ENCODE measurements at regions not wholly inside any gene's neighbourhood (a gene's known extent, or its start where the extent isn't known, plus 50 kb on each side); places are given as distances from the start of the nearest gene placed in this dataset.

DNA sequence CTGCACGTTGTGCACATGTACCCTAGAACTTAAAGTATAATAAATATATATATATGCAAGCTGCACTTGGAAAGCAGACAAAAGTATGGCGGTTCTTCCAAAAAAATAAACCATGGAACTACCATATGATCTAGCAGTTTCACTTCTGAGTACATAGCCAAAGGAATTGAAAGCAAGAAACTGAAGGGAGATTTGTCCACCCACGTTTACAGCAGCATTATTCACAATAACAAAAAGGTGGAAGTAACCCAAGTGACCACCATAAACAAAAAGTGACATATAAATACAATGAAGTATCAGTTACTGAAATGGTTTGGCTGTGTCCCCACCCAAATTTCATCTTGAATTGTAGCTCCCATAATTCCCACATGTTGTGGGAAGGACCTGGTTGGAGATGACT, 525.3 kb upstream of the CELF2 start:
- ATAC-seq, result no peak
- DNase-seq (ENCODE audit: low spot score), result no peak

DNA sequence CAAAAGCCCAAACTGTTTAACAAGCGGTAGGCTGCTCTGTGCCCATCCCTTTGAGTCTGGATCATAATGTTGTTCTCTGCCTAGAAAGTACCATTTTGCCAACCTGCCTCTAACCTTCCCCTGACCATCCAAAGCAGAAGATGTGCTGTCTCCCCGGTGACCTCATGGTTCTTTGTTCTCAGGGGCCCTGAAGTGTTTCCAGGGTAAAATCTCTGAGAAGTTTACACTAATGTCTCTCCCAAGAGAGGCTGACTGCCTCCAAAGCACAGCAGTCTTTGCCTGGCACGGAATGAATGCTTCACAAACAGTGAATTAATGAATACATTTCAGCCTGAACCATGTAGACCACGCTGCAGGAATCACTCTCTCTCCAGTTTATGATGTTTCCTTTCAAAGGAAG, 523.8 kb upstream of the CELF2 start:
- DNase-seq (ENCODE audit: low spot score) (no peak), ATAC-seq (no peak)

DNA sequence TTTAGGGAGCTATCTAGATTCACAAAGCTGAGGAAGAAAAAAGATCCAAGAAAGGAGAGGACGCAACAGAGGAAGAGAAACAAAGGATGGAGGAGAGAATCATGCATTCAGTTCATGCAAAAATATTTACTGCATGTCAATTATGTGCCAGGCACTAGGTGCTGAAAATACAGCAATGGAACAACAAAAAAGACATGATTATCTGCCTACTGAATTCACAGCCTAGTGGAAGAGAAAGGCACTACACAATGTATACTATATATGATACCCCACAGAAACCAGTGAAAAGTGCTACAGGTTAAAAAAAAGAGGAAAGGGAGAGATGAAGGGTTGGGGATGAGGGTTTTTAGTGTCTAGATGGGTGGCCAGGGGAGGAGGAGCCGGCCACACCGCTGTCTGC, 520.4 kb upstream of the CELF2 start:
- DNase-seq (ENCODE audit: low spot score) (no peak), ATAC-seq (no peak)

DNA sequence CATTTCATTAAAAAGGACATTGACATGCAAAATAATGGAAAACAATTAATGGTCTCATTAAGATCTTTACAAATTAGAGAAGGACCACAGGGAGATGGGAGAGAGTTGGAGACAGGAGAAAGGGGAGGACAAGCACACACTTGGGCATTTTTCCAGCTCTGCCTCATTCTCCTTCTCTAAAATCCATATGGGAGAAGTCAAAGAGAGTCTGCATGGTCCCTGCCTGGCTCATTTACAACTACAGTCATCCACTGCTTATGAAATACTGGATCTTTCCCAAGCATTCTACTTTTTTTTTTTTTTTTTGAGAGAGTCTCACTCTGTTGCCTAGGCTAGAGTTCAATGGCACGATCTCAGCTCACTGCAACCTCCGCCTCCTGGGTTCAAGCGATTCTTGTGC, 518.9 kb upstream of the CELF2 start:
- DNase-seq (ENCODE audit: low spot score) (no peak), ATAC-seq (no peak)

DNA sequence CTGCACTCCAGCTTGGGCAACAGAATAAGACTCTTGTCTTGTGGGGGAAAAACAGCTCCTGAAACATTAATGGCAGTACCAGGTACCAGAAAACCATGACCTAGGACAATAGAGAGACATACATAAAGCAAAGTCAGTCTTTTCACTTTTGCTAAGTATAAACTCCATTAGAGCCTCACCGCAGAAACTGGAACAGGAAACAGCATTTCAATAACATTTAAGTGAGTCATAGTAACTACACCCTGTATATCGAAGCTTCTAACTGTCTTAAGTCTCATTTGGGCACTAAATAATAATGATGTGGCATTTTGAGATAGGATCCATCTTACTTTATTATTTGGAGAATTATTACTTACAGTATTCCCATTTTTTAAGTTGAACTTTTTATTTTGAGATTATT, 517.8 kb upstream of the CELF2 start:
- no peak for DNase-seq (ENCODE audit: low spot score)
- no peak for ATAC-seq

DNA sequence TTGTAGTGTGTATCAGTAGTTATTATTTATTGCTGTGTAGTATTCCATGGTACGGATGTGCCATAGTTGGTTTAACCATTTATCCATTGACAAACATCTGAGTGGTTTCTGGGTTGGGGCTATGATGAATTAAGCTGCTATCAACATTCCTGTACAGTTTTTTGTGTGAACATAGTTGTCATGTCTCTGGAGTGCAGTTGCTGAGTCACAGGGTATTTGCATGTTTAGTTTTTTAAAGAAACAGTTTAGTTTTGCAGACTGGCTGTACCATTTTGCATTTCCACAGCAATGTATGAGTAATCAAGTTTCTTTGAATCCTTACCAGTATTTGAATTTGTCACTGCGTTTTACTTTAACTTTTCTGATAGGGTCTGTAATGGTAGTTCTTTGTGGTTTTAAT, 516.7 kb upstream of the CELF2 start:
- DNase-seq (ENCODE audit: low spot score) (no peak), ATAC-seq (no peak)

DNA sequence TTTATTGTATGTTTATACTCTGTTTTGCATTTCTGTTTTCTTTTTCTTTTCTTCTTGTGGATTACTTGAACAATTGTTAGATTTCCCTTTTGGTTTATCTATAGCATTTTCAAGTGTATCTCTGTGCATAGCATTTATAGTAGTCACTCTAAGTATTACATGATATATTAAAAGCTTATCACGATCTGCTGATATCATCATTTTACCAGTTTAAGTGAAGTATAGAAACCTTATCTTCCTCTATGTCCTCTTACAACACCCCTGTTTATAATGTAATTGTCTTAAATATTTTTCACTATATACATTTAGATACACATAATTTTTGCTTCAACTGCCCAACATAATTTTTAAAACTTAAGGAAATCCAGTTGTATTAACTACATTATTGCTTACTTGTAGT, 513.9 kb upstream of the CELF2 start:
- DNase-seq (ENCODE audit: low spot score), result no peak
- no peak for ATAC-seq

DNA sequence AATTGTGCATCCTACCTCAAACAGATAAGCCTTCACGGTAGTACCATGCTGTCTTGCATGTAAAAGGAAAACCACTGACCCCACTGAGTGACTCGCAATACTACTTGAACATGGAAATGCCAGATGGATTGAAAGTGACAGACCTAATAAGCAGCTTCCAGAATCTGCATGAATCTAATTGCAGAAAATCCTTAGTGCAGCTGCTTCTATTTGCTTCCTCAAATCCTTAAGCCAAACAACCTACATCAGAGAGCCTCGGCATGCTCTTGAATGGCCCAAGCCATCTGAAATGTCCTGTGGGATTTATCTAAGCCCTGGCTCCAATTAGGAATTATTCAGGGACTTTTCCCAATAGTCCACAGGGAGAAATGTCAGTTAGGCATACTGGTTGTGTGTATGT, 509.5 kb upstream of the CELF2 start:
- no peak for ATAC-seq
- no peak for DNase-seq (ENCODE audit: low spot score)

DNA sequence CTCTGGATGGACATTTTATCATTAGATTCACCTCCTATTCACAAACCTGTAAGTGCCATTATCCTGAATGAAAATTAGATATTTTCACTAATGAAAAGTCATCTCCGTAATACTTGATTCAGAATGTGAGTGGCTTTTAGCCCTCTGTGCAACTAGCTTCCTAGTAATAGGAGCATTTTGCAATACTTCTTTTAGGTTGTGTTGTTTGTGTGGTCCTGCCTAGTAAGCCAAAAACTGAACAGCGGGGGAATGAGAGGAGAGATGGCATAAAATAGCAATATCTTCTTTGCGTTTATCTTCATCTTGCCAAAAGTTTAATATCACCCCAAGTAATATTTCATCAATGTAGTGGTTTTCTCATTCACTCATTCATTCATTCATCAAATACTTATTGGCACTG, 507.5 kb upstream of the CELF2 start:
- no peak for ATAC-seq
- no peak for DNase-seq (ENCODE audit: low spot score)

DNA sequence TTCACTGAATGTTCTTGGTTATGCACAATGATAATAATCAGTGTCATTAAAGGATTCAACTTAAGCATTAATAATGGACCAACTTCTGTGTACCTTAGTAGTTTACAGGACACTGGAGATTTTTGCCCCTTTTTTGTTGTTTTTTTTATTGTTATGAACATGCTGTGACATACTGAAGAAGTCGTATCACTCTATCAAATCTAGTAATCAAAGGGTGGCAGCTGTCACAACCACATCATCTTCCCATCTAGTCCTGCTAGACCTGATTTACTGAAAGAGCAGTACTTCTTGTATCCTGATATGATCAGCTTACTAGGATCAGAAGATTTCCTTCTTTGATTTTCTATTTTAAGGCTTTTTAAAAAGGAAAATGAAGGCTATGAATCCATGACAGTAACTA, 504.6 kb upstream of the CELF2 start:
- DNase-seq (ENCODE audit: low spot score), result no peak
- ATAC-seq, result no peak

DNA sequence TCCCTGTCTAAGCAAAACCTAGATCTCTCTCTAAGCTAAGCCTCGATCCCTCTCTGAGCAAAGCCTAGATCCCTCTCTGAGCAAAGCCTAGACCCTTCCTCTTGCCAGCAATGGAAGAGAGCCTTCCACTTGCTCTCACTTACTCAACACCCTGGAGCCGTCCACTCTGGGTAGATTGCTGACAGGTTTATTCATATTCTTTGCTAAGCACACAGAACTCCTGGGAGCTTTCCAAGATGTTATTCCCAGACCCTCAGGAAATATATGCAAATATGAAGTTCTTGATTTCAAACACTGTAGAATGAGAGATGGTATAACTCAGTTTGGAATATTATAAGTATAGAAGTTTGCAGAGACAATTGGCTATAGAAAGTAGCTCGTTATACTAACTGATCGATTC, 503.8 kb upstream of the CELF2 start:
- DNase-seq (ENCODE audit: low spot score) (no peak), ATAC-seq (no peak)

DNA sequence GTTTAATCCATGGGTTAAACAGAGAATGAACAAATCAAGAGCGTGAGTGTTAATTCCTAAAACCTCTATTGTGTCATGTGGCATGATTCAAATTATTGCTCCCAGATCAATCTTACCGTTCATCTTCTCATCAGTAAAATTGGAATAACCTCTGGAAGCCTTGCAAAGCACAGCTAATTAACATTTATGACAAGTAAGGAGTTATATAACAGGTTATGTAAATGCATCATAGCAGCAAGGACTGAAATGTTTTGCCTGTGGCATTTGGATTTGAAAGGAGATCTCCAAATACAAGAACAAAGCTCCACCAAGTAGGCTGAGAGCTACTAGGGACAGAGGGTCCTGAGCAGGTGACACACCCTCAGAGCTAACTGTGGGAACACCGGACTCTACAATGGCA, 502.9 kb upstream of the CELF2 start:
- no peak for DNase-seq (ENCODE audit: low spot score)
- no peak for ATAC-seq

DNA sequence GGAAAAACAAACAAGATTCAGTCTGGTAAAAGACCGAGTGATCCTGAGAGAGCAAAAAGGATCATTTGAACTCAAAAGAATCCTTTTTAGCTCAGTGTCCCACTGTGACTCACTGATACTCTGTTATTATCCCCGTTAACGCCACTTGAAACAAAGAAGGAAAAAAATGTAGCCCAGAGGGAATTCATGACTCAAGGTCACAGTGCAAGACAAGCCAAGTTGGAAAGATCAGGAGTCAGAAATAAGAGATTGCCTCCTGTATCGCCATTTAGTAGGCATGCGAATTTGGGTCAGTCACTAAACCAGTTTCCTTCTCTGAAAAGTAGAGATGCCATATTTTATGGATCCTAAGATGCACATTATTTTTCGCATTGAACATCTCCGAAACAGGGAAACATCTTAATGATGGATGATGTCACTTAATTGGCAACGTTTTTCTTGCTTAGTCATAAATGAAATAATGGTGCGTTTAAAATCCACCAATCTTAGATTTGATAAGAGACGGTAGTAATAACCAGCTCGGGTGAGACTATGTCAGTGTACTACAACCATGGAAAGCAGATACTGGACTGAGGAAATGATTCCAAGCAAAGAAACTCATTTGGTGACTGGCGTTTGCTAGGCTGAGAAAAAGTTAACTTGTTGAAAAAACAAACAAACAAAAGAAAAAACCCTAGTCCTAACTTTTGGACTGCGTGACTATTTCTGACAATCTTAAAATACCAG, 502.0 kb upstream of the CELF2 start:
- ATAC-seq (no peak), DNase-seq (ENCODE audit: low spot score) (no peak)

DNA sequence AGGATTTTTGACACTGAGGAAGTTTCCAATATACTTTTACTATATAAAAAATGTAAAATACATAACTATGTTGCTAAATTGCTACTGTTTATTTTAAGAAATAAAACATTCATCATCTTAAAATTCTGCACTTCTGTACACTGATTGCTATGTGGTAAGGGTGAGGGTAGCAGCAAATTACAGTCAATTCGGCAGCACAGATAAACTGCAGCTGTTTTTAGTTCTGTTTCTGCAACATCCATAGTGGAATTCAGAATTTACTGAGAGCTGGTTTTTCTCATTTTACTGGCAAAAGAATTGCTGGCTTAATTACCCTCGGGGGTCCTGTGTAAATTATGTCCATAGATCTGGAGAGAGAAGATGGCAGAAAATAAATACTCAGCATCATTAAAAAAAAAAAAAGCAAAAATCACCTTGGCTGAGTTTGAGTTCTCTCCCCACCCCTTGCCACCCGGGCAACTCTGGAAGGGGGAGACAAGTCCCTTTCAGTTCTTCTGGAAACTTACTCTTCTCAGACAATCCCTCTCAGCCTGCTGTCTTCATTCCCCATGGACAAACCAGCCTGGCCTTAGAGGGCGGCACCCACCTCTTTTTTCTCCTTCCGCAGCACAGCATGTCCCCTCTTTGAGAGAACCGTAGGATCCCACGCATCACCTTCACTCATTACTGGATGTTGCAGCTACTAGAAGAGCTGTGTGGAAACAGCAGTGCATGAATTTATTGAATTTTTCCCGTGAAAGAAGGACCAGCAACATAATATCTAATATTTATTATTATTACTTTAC, 501.1 kb upstream of the CELF2 start:
- DNase-seq (ENCODE audit: low spot score), result no peak
- ATAC-seq, result no peak

DNA sequence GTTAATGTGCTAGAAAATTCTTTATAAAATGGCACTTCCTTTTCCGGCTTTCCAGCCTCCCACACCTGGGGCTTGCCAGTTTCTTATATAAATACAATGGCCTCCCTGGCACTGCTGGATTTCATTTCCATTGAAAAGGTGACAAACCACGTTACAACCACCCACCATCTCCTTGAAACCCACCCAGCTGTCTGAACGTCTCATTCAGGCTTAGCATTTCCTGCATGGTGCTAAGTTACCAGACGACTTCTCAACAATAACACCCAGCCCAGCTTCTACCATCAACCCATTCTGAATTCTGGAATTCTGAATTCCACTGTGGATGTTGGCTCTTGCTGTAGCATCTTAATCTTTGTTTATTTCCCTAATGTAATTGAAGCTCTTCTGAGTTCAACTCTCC, 499.8 kb upstream of the CELF2 start:
- DNase-seq (ENCODE audit: low spot score) (no peak), ATAC-seq (no peak)

DNA sequence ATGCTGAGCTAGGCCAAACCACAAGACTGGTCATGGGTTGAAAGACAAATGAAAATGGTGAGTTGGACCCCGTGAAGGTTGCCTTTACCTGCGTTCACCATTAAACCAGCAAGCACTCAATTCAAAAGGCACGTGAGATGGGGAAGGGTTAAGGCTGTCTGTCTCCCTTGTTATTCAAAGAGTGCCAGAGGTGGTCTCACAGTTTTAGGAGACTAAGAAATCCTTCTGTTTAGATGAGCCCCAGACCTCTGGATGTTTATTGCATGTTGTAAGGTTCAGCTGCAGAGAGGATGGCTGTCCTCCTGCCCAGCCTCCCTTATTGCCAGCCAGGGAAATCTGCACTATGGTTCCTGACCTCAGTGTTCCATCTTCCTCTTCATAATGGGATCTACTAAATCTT, 498.0 kb upstream of the CELF2 start:
- no peak for DNase-seq (ENCODE audit: low spot score)
- no peak for ATAC-seq

DNA sequence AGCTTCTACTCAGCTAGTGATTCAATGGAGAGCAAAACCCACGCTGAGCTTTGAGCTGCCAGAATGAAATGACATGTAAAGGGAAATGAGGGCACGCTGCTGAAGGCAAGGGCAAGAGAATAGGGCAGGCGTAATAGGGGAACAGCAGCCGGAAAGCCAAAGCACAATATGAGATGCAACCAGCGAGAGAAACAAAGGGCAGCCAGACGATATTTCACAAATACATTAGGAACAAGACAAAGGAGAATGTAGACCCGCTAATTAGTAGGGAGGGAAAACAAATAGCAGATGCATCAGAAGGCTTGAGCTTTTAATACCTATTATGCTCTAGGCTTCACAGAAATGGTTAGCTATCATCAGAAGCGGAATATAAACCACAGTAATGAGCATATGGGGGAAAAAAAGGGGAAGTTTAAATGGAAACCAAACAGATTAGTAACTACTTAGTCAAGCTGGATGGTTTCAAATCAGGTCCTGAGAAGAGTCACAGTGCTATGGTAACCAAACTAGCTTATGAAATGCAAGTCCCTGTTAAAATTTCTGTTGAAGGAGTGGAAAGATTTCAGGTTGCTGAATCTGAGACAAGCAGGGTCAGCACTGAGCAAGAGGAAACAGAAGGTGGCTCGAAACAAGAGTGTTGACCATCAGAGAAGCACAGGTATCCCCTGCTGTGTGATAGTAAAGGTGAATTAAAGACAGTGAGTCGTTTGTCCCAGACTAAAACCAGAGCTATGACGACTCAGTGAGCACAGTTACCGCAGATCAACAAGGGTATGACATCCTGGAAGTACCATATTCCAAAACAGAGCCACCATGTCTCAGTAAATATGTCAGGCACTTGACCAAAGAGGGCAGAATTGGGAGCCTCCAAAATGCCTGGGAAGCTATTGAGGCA, 496.9 kb upstream of the CELF2 start:
- DNase-seq (ENCODE audit: low spot score), result no peak
- ATAC-seq, result no peak

DNA sequence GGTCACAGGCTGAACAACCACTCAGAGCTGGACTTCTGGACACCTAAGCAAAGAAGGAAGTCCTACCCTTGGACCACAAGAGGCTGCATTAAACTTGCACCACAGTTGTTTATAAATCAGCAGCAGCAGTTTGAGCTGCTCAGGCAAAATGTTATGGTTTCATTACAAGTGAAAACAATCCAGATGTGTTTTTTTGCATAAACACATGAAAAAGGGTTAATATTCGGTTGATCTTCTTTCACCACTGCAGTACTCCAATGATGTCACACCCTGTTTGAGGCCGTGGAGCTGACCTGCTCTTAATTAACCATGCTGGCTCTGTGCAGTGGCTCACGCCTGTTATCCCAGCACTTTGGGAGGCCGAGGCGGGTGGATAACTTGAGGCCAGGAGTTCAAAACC, 490.8 kb upstream of the CELF2 start:
- no peak for ATAC-seq
- DNase-seq (ENCODE audit: low spot score), result no peak

DNA sequence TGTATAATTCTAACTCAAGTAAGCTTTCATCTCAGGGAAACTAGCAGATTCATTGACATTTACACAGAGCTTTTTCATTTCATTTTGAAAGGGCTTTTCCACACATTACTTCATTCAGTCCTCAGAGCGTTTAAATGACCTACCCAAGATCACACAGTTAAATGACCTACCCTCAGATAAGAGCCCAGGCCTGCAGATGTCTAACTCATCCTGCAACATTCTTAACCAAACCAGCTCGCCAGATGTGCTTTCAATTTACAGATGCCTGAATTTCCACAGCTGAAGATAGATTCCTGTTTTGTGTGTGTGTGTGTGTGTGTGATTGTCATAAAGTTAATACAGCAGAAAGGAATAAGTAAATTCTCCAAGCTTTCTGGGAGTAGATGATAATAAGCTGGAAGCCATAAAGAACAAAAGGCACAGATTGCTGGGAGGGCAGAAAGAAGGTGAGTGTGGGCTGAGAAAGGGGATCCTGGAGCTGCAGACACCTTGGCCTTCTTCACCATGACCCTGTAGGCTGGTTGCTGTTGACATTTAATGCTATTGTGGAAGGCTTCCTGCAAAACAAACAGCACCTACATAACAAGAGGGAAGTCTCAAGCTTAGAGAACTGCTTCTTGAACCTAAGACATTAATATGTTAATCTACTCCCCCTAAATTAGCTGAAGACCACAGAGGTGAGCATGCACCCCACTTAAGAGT, 489.7 kb upstream of the CELF2 start:
- ATAC-seq, result no peak
- DNase-seq (ENCODE audit: low spot score), result no peak

DNA sequence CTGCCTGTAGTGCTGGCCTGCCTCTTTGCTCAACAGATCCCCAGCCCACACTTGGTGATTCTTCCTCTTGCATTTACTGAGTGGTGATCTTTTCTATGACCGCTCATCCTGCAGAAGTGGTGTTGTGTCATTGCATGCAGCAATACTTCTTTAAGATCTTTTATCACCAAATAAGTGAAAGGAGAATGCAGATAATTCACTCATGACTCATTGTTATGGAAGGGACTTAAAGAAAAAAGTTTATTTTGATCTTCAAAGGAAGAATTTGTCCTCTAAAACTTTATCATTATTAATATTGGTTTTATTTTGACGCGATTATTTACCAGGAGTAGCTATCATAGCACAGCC, 489.1 kb upstream of the CELF2 start:
- ATAC-seq (no peak), DNase-seq (ENCODE audit: low spot score) (no peak)

DNA sequence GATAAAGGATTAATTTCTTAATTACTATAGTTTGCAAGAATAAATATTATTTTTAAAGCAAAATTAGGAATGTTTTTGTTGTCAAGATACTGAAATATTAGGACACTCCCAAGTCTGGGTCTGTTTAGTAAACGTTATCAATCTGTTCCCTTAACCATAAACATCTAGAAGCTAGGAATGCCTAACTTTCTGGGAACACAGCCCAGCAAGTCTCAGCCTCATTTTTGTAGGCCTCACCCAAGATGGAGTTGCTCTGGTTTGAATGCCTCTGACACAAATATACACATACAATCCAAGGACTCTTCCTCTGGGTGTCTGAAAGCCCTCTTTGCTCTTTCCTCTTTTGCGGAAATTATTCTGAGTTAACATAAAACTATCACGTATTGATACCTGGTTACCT, 487.4 kb upstream of the CELF2 start:
- no peak for ATAC-seq
- DNase-seq (ENCODE audit: low spot score), result no peak

All from left lobe of liver (tissue), 2 donors.